ENCODE measurements at regions not wholly inside any gene's neighbourhood (a gene's known extent, or its start where the extent isn't known, plus 50 kb on each side); places are given as distances from the start of the nearest gene placed in this dataset.
A peak's percentile ranks its signal among the peaks of the same experiment; 100 is the strongest.
"Not testable (repeated sequence)": the region's sequence is repeated elsewhere in the genome, so short reads cannot be mapped to it uniquely, and the experiment has no call there.

DNA sequence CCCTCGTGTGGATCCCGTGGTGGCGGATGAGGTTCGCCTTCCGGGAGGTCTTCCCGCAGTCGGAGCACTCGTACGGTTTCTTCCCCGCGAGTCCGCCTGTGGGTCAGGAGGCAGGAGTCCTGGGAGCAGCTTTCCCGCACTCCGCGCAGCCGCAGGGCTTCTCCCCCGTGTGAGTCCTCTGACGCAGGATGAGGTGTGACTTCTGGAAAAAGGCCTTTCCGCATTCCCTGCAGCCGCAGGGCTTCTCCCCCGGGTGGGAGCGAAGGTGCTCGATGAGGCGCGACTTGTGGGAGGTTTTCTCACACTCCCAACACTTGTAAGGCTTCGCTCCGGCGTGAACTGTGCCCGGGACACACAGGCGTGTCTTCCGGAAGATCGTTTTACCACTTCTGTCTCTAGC, 68.8 kb upstream of the WIPI2 start:
- not testable (repeated sequence) for FAIRE-seq; H3K36me3 ChIP-seq (ENCODE audit: insufficient read depth, low read length); DNase-seq (ENCODE audit: low read depth); H3K27me3 ChIP-seq (ENCODE audit: insufficient read depth, low read length); H3K79me2 ChIP-seq (ENCODE audit: insufficient read depth, low read length); H3K9me3 ChIP-seq (ENCODE audit: insufficient read depth, low read depth, low read length); H3K36me3 Mint-ChIP-seq (ENCODE audit: low read depth, unreplicated experiment); H3K4me3 Mint-ChIP-seq (ENCODE audit: unreplicated experiment); H3K4me1 ChIP-seq (ENCODE audit: insufficient read depth, low read length); H3K9me3 Mint-ChIP-seq (ENCODE audit: unreplicated experiment); H3K27ac Mint-ChIP-seq (ENCODE audit: unreplicated experiment); H3K4me3 ChIP-seq (ENCODE audit: insufficient read depth, low read depth, low read length); H3K27ac ChIP-seq (ENCODE audit: low read depth, low read length); H3K4me2 ChIP-seq (ENCODE audit: low read length); H4K20me1 ChIP-seq (ENCODE audit: insufficient read depth, low read length); H3K9ac ChIP-seq (ENCODE audit: low read length); H2AFZ ChIP-seq (ENCODE audit: low read depth, low read length); H3K4me1 Mint-ChIP-seq (ENCODE audit: low read depth, unreplicated experiment)
- H3K27me3 Mint-ChIP-seq (ENCODE audit: low read depth, unreplicated experiment) = peaks cover 16% of the 10 kb centered on the region

- not testable (repeated sequence) for H3K4me1 ChIP-seq (ENCODE audit: insufficient read depth, low read length); H3K4me3 ChIP-seq (ENCODE audit: insufficient read depth, low read depth, low read length); H3K27ac Mint-ChIP-seq (ENCODE audit: unreplicated experiment); H3K36me3 ChIP-seq (ENCODE audit: insufficient read depth, low read length); H3K4me3 Mint-ChIP-seq (ENCODE audit: unreplicated experiment); H2AFZ ChIP-seq (ENCODE audit: low read depth, low read length); H3K9me3 ChIP-seq (ENCODE audit: insufficient read depth, low read depth, low read length); H3K4me1 Mint-ChIP-seq (ENCODE audit: low read depth, unreplicated experiment); H4K20me1 ChIP-seq (ENCODE audit: insufficient read depth, low read length); H3K79me2 ChIP-seq (ENCODE audit: insufficient read depth, low read length); H3K9ac ChIP-seq (ENCODE audit: low read length); DNase-seq (ENCODE audit: low read depth); H3K27ac ChIP-seq (ENCODE audit: low read depth, low read length); H3K27me3 ChIP-seq (ENCODE audit: insufficient read depth, low read length); H3K9me3 Mint-ChIP-seq (ENCODE audit: unreplicated experiment); H3K36me3 Mint-ChIP-seq (ENCODE audit: low read depth, unreplicated experiment); H3K4me2 ChIP-seq (ENCODE audit: low read length)
- peaks cover 20% of the 10 kb centered on the region for H3K27me3 Mint-ChIP-seq (ENCODE audit: low read depth, unreplicated experiment)
- FAIRE-seq = peak; percentile 39
Measured at GRCh38 chr7:5131238-5131637, 58.8 kb upstream of the WIPI2 start.

GRCh38 chr7:5132539-5132938, 57.5 kb upstream of the WIPI2 start:
- H3K27ac Mint-ChIP-seq (ENCODE audit: unreplicated experiment) = no peak overlapping the region
- H3K27me3 Mint-ChIP-seq (ENCODE audit: low read depth, unreplicated experiment) = peaks cover 24% of the 10 kb centered on the region
- FAIRE-seq = no peak

More at GRCh38 chr7:5132539-5132938, 57.5 kb upstream of the WIPI2 start:
- Histone ChIP-seq H2AFZ (ENCODE audit: low read depth, low read length) (no peak overlapping the region), H3K79me2 (ENCODE audit: insufficient read depth, low read length) (no peaks in the 10 kb centered on the region), H3K9ac (ENCODE audit: low read length) (no peak overlapping the region), H3K27ac (ENCODE audit: low read depth, low read length) (no peak overlapping the region), H3K4me3 (ENCODE audit: insufficient read depth, low read depth, low read length) (no peak overlapping the region), H3K27me3 (ENCODE audit: insufficient read depth, low read length) (no peaks in the 10 kb centered on the region), H3K4me1 (ENCODE audit: insufficient read depth, low read length) (no peaks in the 10 kb centered on the region), H3K36me3 (ENCODE audit: insufficient read depth, low read length) (no peaks in the 10 kb centered on the region), H3K4me2 (ENCODE audit: low read length) (no peak overlapping the region), H3K9me3 (ENCODE audit: insufficient read depth, low read depth, low read length) (no peaks in the 10 kb centered on the region), H4K20me1 (ENCODE audit: insufficient read depth, low read length) (no peaks in the 10 kb centered on the region)
- H3K36me3 Mint-ChIP-seq (ENCODE audit: low read depth, unreplicated experiment) = no peaks in the 10 kb centered on the region
- no peak for DNase-seq (ENCODE audit: low read depth)
- no peak overlapping the region for H3K4me3 Mint-ChIP-seq (ENCODE audit: unreplicated experiment)
- no peak for TF ChIP-seq EZH2 (IDR thresholded peaks at IDR 0.05; ENCODE audit: insufficient read depth, low read length)
- no peak for TF ChIP-seq CTCF (IDR thresholded peaks at IDR 0.05; ENCODE audit: insufficient read depth, low read depth, low read length)
- peaks cover 2% of the 10 kb centered on the region for H3K9me3 Mint-ChIP-seq (ENCODE audit: unreplicated experiment)
- no peaks in the 10 kb centered on the region for H3K4me1 Mint-ChIP-seq (ENCODE audit: low read depth, unreplicated experiment)
